ENCODE measurements at regions not wholly inside any gene's neighbourhood (a gene's known extent, or its start where the extent isn't known, plus 50 kb on each side); places are given as distances from the start of the nearest gene placed in this dataset.
A peak's percentile ranks its signal among the peaks of the same experiment; 100 is the strongest.
"Not testable (repeated sequence)": the region's sequence is repeated elsewhere in the genome, so short reads cannot be mapped to it uniquely, and the experiment has no call there.

- DNase-seq, result no peak
These were observed 583.9 kb downstream of the NTRK3 start for GRCh38 chr15:87672309-87673288.

- DNase-seq, result no peak
These were observed 585.2 kb downstream of the NTRK3 start for GRCh38 chr15:87671289-87671688.

GRCh38 chr15:87669846-87670245 lies 586.7 kb downstream of the NTRK3 start:
- DNase-seq, result no peak

GRCh38 chr15:87668768-87669564 lies 587.6 kb downstream of the NTRK3 start:
- not testable (repeated sequence) for DNase-seq

GRCh38 chr15:87667643-87668042 lies 588.9 kb downstream of the NTRK3 start:
- no peak for DNase-seq

- no peak for DNase-seq
These were observed 594.0 kb downstream of the NTRK3 start for GRCh38 chr15:87662575-87662974.

- DNase-seq, result no peak
These were observed 594.8 kb downstream of the NTRK3 start for GRCh38 chr15:87661454-87662355.

- DNase-seq, result no peak
These were observed 596.0 kb downstream of the NTRK3 start for GRCh38 chr15:87660251-87661129.

- DNase-seq, result no peak
These were observed 600.2 kb downstream of the NTRK3 start for GRCh38 chr15:87656372-87656771.

GRCh38 chr15:87653646-87654045 lies 602.9 kb downstream of the NTRK3 start:
- DNase-seq, result no peak

- no peak for DNase-seq
These were observed 607.4 kb downstream of the NTRK3 start for GRCh38 chr15:87649175-87649574.

- no peak for DNase-seq
These were observed 608.3 kb downstream of the NTRK3 start for GRCh38 chr15:87648278-87648677.

GRCh38 chr15:87645723-87646122 lies 610.8 kb downstream of the NTRK3 start:
- no peak for DNase-seq

GRCh38 chr15:87642997-87643396 lies 613.5 kb downstream of the NTRK3 start:
- DNase-seq, result peak; percentile 1 to 5

GRCh38 chr15:87639305-87640011 lies 617.1 kb downstream of the NTRK3 start:
- no peak for DNase-seq

GRCh38 chr15:87638554-87639083 lies 617.9 kb downstream of the NTRK3 start:
- no peak for DNase-seq

GRCh38 chr15:87634361-87634760 lies 622.2 kb downstream of the NTRK3 start:
- DNase-seq, result no peak

- no peak for DNase-seq
These were observed 623.0 kb downstream of the NTRK3 start for GRCh38 chr15:87633525-87633924.

GRCh38 chr15:87632364-87632763 lies 624.2 kb downstream of the NTRK3 start:
- no peak for DNase-seq

- DNase-seq, result no peak
These were observed 624.8 kb downstream of the NTRK3 start for GRCh38 chr15:87631775-87632174.

GRCh38 chr15:87631093-87631492 lies 625.4 kb downstream of the NTRK3 start:
- no peak for DNase-seq

Measured in activated CD4-positive, alpha-beta T cell treated with anti-CD3 and anti-CD28 coated beads for 4 hours (primary cell).